Stomach (tissue), 4 donors: ENCODE measurements at regions not wholly inside any gene's neighbourhood (a gene's known extent, or its start where the extent isn't known, plus 50 kb on each side); places are given as distances from the start of the nearest gene placed in this dataset.

ENCODE experiments used
- EP300 ChIP-seq: sonication (generic); formaldehyde crosslinking; IDR thresholded peaks from one replicate; pipeline ENCODE4 v1.6.1; 2017; ENCODE audit warnings: antibody characterized with exemption
- TF ChIP-seq, protein P1 (sequence below), 7 experiments: fragments of 450-650 bp in 4 of 7; fragments of 200-600 bp in 3 of 7; sonication (generic) in 3 of 7; IDR thresholded peaks; one replicate each; pipeline ENCODE4 v1.5.1; 2016 to 2019; ENCODE audit warnings: antibody characterized with exemption in 7 of 7, control low read depth in 2 of 7, mild to moderate bottlenecking in 1 of 7

- TF ChIP-seq, protein P1, sequence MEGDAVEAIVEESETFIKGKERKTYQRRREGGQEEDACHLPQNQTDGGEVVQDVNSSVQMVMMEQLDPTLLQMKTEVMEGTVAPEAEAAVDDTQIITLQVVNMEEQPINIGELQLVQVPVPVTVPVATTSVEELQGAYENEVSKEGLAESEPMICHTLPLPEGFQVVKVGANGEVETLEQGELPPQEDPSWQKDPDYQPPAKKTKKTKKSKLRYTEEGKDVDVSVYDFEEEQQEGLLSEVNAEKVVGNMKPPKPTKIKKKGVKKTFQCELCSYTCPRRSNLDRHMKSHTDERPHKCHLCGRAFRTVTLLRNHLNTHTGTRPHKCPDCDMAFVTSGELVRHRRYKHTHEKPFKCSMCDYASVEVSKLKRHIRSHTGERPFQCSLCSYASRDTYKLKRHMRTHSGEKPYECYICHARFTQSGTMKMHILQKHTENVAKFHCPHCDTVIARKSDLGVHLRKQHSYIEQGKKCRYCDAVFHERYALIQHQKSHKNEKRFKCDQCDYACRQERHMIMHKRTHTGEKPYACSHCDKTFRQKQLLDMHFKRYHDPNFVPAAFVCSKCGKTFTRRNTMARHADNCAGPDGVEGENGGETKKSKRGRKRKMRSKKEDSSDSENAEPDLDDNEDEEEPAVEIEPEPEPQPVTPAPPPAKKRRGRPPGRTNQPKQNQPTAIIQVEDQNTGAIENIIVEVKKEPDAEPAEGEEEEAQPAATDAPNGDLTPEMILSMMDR (IDR thresholded peaks at IDR 0.05): no peak
- TF ChIP-seq EP300: no peak
Observed at GRCh38 chr1:242842094-242842493, 317.6 kb upstream of the PLD5 start.
